NCI-H748 treated with DMSO at 0.1 percent for 48 hours (cell line): ENCODE measurements at regions not wholly inside any gene's neighbourhood (a gene's known extent, or its start where the extent isn't known, plus 50 kb on each side); places are given as distances from the start of the nearest gene placed in this dataset.
"Not testable (repeated sequence)": the region's sequence is repeated elsewhere in the genome, so short reads cannot be mapped to it uniquely, and the experiment has no call there.

Experiments used
- DNase-seq: peaks from one replicate; lab custom pipeline; 2025; lab: John Stamatoyannopoulos, UW

GRCh38 chr6:68575765-68576439 is 59.2 kb upstream of the ADGRB3 start:
- DNase-seq, result peak; percentile 71

- no peak for DNase-seq
These were observed 62.1 kb upstream of the ADGRB3 start for GRCh38 chr6:68572975-68573374.

- peak; percentile 55 for DNase-seq
These were observed 62.6 kb upstream of the ADGRB3 start for GRCh38 chr6:68572525-68572924.

GRCh38 chr6:68559716-68560115 is 75.4 kb upstream of the ADGRB3 start:
- DNase-seq, result peak; percentile 90

GRCh38 chr6:68559070-68559469 is 76.0 kb upstream of the ADGRB3 start:
- peak; percentile 78 for DNase-seq

- no peak for DNase-seq
These were observed 88.5 kb upstream of the ADGRB3 start for GRCh38 chr6:68546620-68547019.

- no peak for DNase-seq
These were observed 90.6 kb upstream of the ADGRB3 start for GRCh38 chr6:68544450-68544849.

- DNase-seq, result no peak
These were observed 101.7 kb upstream of the ADGRB3 start for GRCh38 chr6:68533339-68533795.

- no peak for DNase-seq
These were observed 107.4 kb upstream of the ADGRB3 start for GRCh38 chr6:68527691-68528090.

- DNase-seq, result no peak
These were observed 128.2 kb upstream of the ADGRB3 start for GRCh38 chr6:68506911-68507310.

- DNase-seq, result no peak
These were observed 132.1 kb upstream of the ADGRB3 start for GRCh38 chr6:68502946-68503345.

GRCh38 chr6:68497927-68498326 is 137.2 kb upstream of the ADGRB3 start:
- DNase-seq, result no peak

GRCh38 chr6:68494880-68495279 is 140.2 kb upstream of the ADGRB3 start:
- DNase-seq, result not testable (repeated sequence)

GRCh38 chr6:68476611-68477010 is 158.5 kb upstream of the ADGRB3 start:
- no peak for DNase-seq

- DNase-seq, result no peak
These were observed 161.5 kb upstream of the ADGRB3 start for GRCh38 chr6:68473433-68474210.

- no peak for DNase-seq
These were observed 166.7 kb upstream of the ADGRB3 start for GRCh38 chr6:68468244-68468884.

- DNase-seq, result no peak
These were observed 176.6 kb upstream of the ADGRB3 start for GRCh38 chr6:68458447-68458846.

- no peak for DNase-seq
These were observed 188.0 kb upstream of the ADGRB3 start for GRCh38 chr6:68447112-68447511.

GRCh38 chr6:68445926-68446325 is 189.2 kb upstream of the ADGRB3 start:
- DNase-seq, result no peak

GRCh38 chr6:68443704-68444103 is 191.4 kb upstream of the ADGRB3 start:
- no peak for DNase-seq

- DNase-seq, result no peak
These were observed 207.5 kb upstream of the ADGRB3 start for GRCh38 chr6:68427630-68428029.

GRCh38 chr6:68410021-68410420 is 225.1 kb upstream of the ADGRB3 start:
- no peak for DNase-seq

GRCh38 chr6:68400396-68400795 is 234.7 kb upstream of the ADGRB3 start:
- no peak for DNase-seq
